Esophagus squamous epithelium (tissue), 5 donors: ENCODE measurements at regions not wholly inside any gene's neighbourhood (a gene's known extent, or its start where the extent isn't known, plus 50 kb on each side); places are given as distances from the start of the nearest gene placed in this dataset.

Experiments
- DNase-seq: peaks from one replicate; lab custom pipeline; 2025; lab: John Stamatoyannopoulos, UW
- H3K27ac ChIP-seq, 4 donors: fragments of 200-600 bp; sonication (generic); one replicate each; pipeline ENCODE4 v1.5.1; 2016 to 2019; ENCODE audit warnings: mild to moderate bottlenecking in 1 of 4
- H3K27me3 ChIP-seq, 4 donors: fragments of 200-600 bp; sonication (generic); 1 replicate in 3 of 4; 2 replicates in 1 of 4; pipeline versions ENCODE4 v1.5.1 to v1.6.0; 2017 to 2021; ENCODE audit warnings: antibody characterized with exemption in 1 of 4
- H3K36me3 ChIP-seq, 3 donors: fragments of 200-600 bp; sonication (generic); one replicate each; pipeline ENCODE4 v1.5.1; 2016 to 2019
- H3K4me1 ChIP-seq, 3 donors: fragments of 200-600 bp; sonication (generic); one replicate each; pipeline ENCODE4 v1.5.1; 2017 to 2019
- H3K4me3 ChIP-seq, 4 donors: fragments of 200-600 bp; sonication (generic); 1 replicate in 3 of 4; 2 replicates in 1 of 4; pipeline ENCODE4 v1.5.1; 2016 to 2019; ENCODE audit warnings: mild to moderate bottlenecking in 2 of 4, moderate library complexity in 1 of 4
- H3K9me3 ChIP-seq, 3 donors: fragments of 200-600 bp; sonication (generic); one replicate each; pipeline ENCODE4 v1.5.1; 2016 to 2019
- CTCF ChIP-seq, 6 experiments: fragments of 450-650 bp in 4 of 6; fragments of 200-600 bp in 2 of 6; sonication (generic) in 2 of 6; IDR thresholded peaks; one replicate each; pipeline ENCODE4 v1.5.1; 2016 to 2019; ENCODE audit warnings: antibody characterized with exemption in 6 of 6, mild to moderate bottlenecking in 4 of 6, moderate library complexity in 4 of 6
- POLR2A ChIP-seq, 4 donors: fragments of 450-650 bp; IDR thresholded peaks; one replicate each; pipeline ENCODE4 v1.6.1; 2017; ENCODE audit warnings: antibody characterized with exemption in 4 of 4, mild to moderate bottlenecking in 4 of 4, moderate library complexity in 3 of 4
- WGBS, 2 donors: methylation state at CpG; one replicate each; pipeline ENCODE4 v1.1.5; 2018; 5-methylcytosine and 5-hydroxymethylcytosine counted together
- intact Hi-C: fragments of 100-400 bp; cut with DNase I; formaldehyde crosslinking; loops from one replicate; pipeline ENCODE4 v1.15.0; 2022
- donor health status: DM: yes; HTN: yes; CAD: no.

- no peak overlapping the region for H3K4me3 ChIP-seq
- no peaks in the 10 kb centered on the region for H3K27me3 ChIP-seq
- intact Hi-C loops: no loop called here
- H3K9me3 ChIP-seq: peaks cover 0 to 8% (median 0%) of the 10 kb centered on the region in 3 donors
- H3K27ac ChIP-seq: no peak overlapping the region
- H3K36me3 ChIP-seq: no peaks in the 10 kb centered on the region
- no peak for DNase-seq
- TF ChIP-seq POLR2A (IDR thresholded peaks at IDR 0.05): no peak
- no peak for TF ChIP-seq CTCF (IDR thresholded peaks at IDR 0.05)
- WGBS, 2 donors: 75% methylated on average over 4 of the region's 4 CpGs
- H3K4me1 ChIP-seq: no peaks in the 10 kb centered on the region
Observed at GRCh38 chr1:162972773-162973172, 96.4 kb upstream of the RGS4 start.

- H3K36me3 ChIP-seq: no peaks in the 10 kb centered on the region
- no peaks in the 10 kb centered on the region for H3K27me3 ChIP-seq
- intact Hi-C loops: no loop called here
- H3K4me1 ChIP-seq: no peaks in the 10 kb centered on the region
- H3K27ac ChIP-seq: no peak overlapping the region
- TF ChIP-seq POLR2A (IDR thresholded peaks at IDR 0.05) (no peak), CTCF (IDR thresholded peaks at IDR 0.05) (no peak)
- H3K9me3 ChIP-seq: no peaks in the 10 kb centered on the region
- no peak for DNase-seq
- 41 to 45% methylated on average over 3 of the region's 3 CpGs for WGBS, 2 donors
- H3K4me3 ChIP-seq: no peak overlapping the region
Observed at GRCh38 chr1:162970021-162970420, 99.1 kb upstream of the RGS4 start.

GRCh38 chr1:162966613-162967012 lies 102.5 kb upstream of the RGS4 start:
- Histone ChIP-seq H3K27me3 (no peaks in the 10 kb centered on the region), H3K9me3 (no peaks in the 10 kb centered on the region), H3K4me3 (no peak overlapping the region), H3K27ac (no peak overlapping the region), H3K36me3 (no peaks in the 10 kb centered on the region), H3K4me1 (no peaks in the 10 kb centered on the region)
- WGBS, 2 donors: 29 to 38% methylated on average over 1 of the region's 1 CpG
- TF ChIP-seq CTCF (IDR thresholded peaks at IDR 0.05): no peak
- TF ChIP-seq POLR2A (IDR thresholded peaks at IDR 0.05): no peak
- intact Hi-C loops: no loop called here
- DNase-seq: no peak

- Histone ChIP-seq H3K27me3 (no peaks in the 10 kb centered on the region), H3K9me3 (no peaks in the 10 kb centered on the region), H3K4me1 (no peaks in the 10 kb centered on the region), H3K4me3 (no peak overlapping the region), H3K36me3 (no peaks in the 10 kb centered on the region), H3K27ac (no peak overlapping the region)
- intact Hi-C loops: no loop called here
- no peak for TF ChIP-seq POLR2A (IDR thresholded peaks at IDR 0.05)
- no peak for TF ChIP-seq CTCF (IDR thresholded peaks at IDR 0.05)
- 27 to 59% methylated on average over 3 of the region's 3 CpGs for WGBS, 2 donors
- no peak for DNase-seq
Observed at GRCh38 chr1:162964901-162965300, 103.9 kb upstream of the CCDC190 start.

- H3K4me1 ChIP-seq: peaks cover 0 to 6% (median 0%) of the 10 kb centered on the region in 3 donors
- H3K4me3 ChIP-seq: no peak overlapping the region
- H3K36me3 ChIP-seq: no peaks in the 10 kb centered on the region
- no peaks in the 10 kb centered on the region for H3K9me3 ChIP-seq
- WGBS, 2 donors: 46 to 56% methylated on average over 2 of the region's 2 CpGs
- intact Hi-C loops: no loop called here
- TF ChIP-seq POLR2A (IDR thresholded peaks at IDR 0.05) (no peak), CTCF (IDR thresholded peaks at IDR 0.05) (no peak)
- H3K27me3 ChIP-seq: no peaks in the 10 kb centered on the region
- no peak overlapping the region for H3K27ac ChIP-seq
- DNase-seq: no peak
Observed at GRCh38 chr1:162956922-162957321, 95.9 kb upstream of the CCDC190 start.
